Effector memory CD4-positive, alpha-beta T cell (primary cell): ENCODE measurements at regions not wholly inside any gene's neighbourhood (a gene's known extent, or its start where the extent isn't known, plus 50 kb on each side); places are given as distances from the start of the nearest gene placed in this dataset.

ENCODE experiments used
- DNase-seq, 3 donors: peaks; one replicate each; pipeline ENCODE4 v3.0.0-alpha.2; 2020
- H3K27ac ChIP-seq: 2 replicates; pipeline ENCODE4 v1.7.0; 2013; ENCODE audit warnings: mild to moderate bottlenecking, low read length, moderate library complexity; ENCODE audit not compliant: insufficient read depth, poor library complexity, severe bottlenecking
- H3K27me3 ChIP-seq: replicated peaks from 2 replicates; pipeline ENCODE4 v1.7.0; 2013; ENCODE audit warnings: mild to moderate bottlenecking, low read length; ENCODE audit not compliant: insufficient read depth, control insufficient read depth, poor library complexity, severe bottlenecking
- H3K36me3 ChIP-seq: 2 replicates; pipeline ENCODE4 v1.7.0; 2013; ENCODE audit warnings: mild to moderate bottlenecking, low read length, moderate library complexity; ENCODE audit not compliant: control insufficient read depth, insufficient read depth
- H3K4me1 ChIP-seq: 2 replicates; pipeline ENCODE4 v1.7.0; 2013; ENCODE audit warnings: low read length, mild to moderate bottlenecking; ENCODE audit not compliant: control insufficient read depth, insufficient read depth, poor library complexity, severe bottlenecking
- H3K4me3 ChIP-seq: 2 replicates; pipeline ENCODE4 v1.7.0; 2013; ENCODE audit warnings: low read length, low read depth, mild to moderate bottlenecking; ENCODE audit not compliant: insufficient read depth, poor library complexity, severe bottlenecking
- H3K9me3 ChIP-seq: 2 replicates; pipeline ENCODE4 v1.7.0; 2013; ENCODE audit warnings: mild to moderate bottlenecking, low read length, moderate library complexity; ENCODE audit not compliant: control insufficient read depth

DNA sequence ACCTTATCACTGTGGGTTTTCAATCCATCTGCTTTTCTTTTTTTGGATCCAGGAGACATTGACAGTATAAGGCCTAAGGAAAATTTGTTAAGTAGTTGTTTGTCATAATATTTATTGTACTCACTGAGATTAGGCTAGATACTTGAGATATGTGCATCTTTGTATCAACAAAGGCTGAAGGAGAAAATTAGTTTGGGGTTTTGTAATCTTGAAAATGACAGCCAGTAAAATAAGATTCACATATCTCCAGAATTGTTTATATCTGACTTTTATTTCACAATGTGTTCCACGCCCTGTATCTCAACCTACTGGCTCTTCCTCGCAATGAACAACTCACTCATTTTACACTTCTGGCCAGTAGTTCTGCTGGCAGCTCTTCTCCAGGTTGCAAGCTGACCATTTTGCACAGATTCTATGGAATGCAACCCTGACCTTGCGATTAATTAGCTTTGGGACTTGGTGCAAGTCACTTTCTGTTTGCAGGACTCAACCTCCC is 132.7 kb downstream of the GATA3 start:
- H3K4me3 ChIP-seq, result no peak overlapping the region
- DNase-seq, result no peak
- no peak overlapping the region for H3K27ac ChIP-seq
- H3K9me3 ChIP-seq, result no peaks in the 10 kb centered on the region
- H3K27me3 ChIP-seq, result no peaks in the 10 kb centered on the region
- H3K4me1 ChIP-seq, result peaks cover 16% of the 10 kb centered on the region
- no peaks in the 10 kb centered on the region for H3K36me3 ChIP-seq

GRCh38 chr10:8189458-8189857 is 135.0 kb downstream of the GATA3 start:
- Histone ChIP-seq H3K27ac (no peak overlapping the region), H3K4me1 (no peaks in the 10 kb centered on the region), H3K9me3 (no peaks in the 10 kb centered on the region), H3K27me3 (no peaks in the 10 kb centered on the region), H3K4me3 (no peak overlapping the region), H3K36me3 (no peaks in the 10 kb centered on the region)
- no peak for DNase-seq

GRCh38 chr10:8192301-8192700 is 137.8 kb downstream of the GATA3 start:
- H3K36me3 ChIP-seq, result no peaks in the 10 kb centered on the region
- H3K27ac ChIP-seq, result no peak overlapping the region
- no peaks in the 10 kb centered on the region for H3K4me1 ChIP-seq
- no peaks in the 10 kb centered on the region for H3K9me3 ChIP-seq
- no peaks in the 10 kb centered on the region for H3K27me3 ChIP-seq
- no peak overlapping the region for H3K4me3 ChIP-seq
- no peak for DNase-seq

GRCh38 chr10:8193546-8193945 is 139.1 kb downstream of the GATA3 start:
- H3K9me3 ChIP-seq, result no peaks in the 10 kb centered on the region

GRCh38 chr10:8194050-8194449 is 139.6 kb downstream of the GATA3 start:
- no peak overlapping the region for H3K4me3 ChIP-seq
- H3K36me3 ChIP-seq, result no peaks in the 10 kb centered on the region
- no peaks in the 10 kb centered on the region for H3K4me1 ChIP-seq
- no peaks in the 10 kb centered on the region for H3K27me3 ChIP-seq
- H3K27ac ChIP-seq, result no peak overlapping the region
- no peak for DNase-seq
- H3K9me3 ChIP-seq, result no peaks in the 10 kb centered on the region

More at GRCh38 chr10:8193546-8193945, 139.1 kb downstream of the GATA3 start:
- no peaks in the 10 kb centered on the region for H3K36me3 ChIP-seq
- no peak overlapping the region for H3K4me3 ChIP-seq
- H3K27ac ChIP-seq, result no peak overlapping the region
- no peaks in the 10 kb centered on the region for H3K27me3 ChIP-seq
- DNase-seq, result no peak
- no peaks in the 10 kb centered on the region for H3K4me1 ChIP-seq

- no peak overlapping the region for H3K27ac ChIP-seq
- no peaks in the 10 kb centered on the region for H3K4me1 ChIP-seq
- DNase-seq, result no peak
- no peaks in the 10 kb centered on the region for H3K9me3 ChIP-seq
- no peaks in the 10 kb centered on the region for H3K27me3 ChIP-seq
- no peak overlapping the region for H3K4me3 ChIP-seq
- no peaks in the 10 kb centered on the region for H3K36me3 ChIP-seq
Observed at GRCh38 chr10:8206882-8207281, 152.4 kb downstream of the GATA3 start.

- Histone ChIP-seq H3K4me1 (peaks cover 4% of the 10 kb centered on the region), H3K36me3 (no peaks in the 10 kb centered on the region), H3K27ac (no peak overlapping the region), H3K4me3 (no peak overlapping the region), H3K27me3 (no peaks in the 10 kb centered on the region), H3K9me3 (no peaks in the 10 kb centered on the region)
- no peak for DNase-seq
Observed at GRCh38 chr10:8211631-8212030, 157.1 kb downstream of the GATA3 start.

GRCh38 chr10:8213735-8214134 is 159.2 kb downstream of the GATA3 start:
- peaks cover 6% of the 10 kb centered on the region for H3K4me1 ChIP-seq

DNA sequence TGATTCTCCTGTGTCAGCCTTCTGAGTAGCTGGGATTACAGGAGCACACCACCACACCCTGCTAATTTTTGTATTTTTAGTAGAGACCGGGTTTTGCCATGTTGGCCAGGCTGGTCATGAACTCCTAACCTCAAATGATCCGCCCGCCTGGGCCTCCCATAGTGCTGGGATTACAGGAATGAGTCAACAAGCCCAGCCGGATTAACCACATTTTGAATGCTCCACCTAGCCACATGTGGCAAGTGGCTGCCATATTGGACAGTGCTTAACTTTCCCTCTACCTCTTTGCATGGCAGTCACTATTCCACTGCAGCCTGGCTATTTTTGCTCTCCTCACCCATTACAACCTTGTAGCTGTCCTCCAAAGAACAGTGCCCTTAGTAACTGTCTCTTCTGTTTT is 160.1 kb downstream of the GATA3 start:
- Histone ChIP-seq H3K27me3 (no peaks in the 10 kb centered on the region), H3K9me3 (no peaks in the 10 kb centered on the region), H3K36me3 (no peaks in the 10 kb centered on the region), H3K27ac (no peak overlapping the region), H3K4me3 (no peak overlapping the region), H3K4me1 (peaks cover 6% of the 10 kb centered on the region)
- DNase-seq, result no peak

More at GRCh38 chr10:8213735-8214134, 159.2 kb downstream of the GATA3 start:
- Histone ChIP-seq H3K36me3 (no peaks in the 10 kb centered on the region), H3K4me3 (no peak overlapping the region), H3K27me3 (no peaks in the 10 kb centered on the region), H3K9me3 (no peaks in the 10 kb centered on the region), H3K27ac (no peak overlapping the region)
- DNase-seq, result no peak

GRCh38 chr10:8216893-8217292 is 162.4 kb downstream of the GATA3 start:
- Histone ChIP-seq H3K4me3 (no peak overlapping the region), H3K27me3 (no peaks in the 10 kb centered on the region), H3K36me3 (no peaks in the 10 kb centered on the region), H3K9me3 (no peaks in the 10 kb centered on the region), H3K27ac (no peak overlapping the region), H3K4me1 (peaks cover 6% of the 10 kb centered on the region)
- no peak for DNase-seq

DNA sequence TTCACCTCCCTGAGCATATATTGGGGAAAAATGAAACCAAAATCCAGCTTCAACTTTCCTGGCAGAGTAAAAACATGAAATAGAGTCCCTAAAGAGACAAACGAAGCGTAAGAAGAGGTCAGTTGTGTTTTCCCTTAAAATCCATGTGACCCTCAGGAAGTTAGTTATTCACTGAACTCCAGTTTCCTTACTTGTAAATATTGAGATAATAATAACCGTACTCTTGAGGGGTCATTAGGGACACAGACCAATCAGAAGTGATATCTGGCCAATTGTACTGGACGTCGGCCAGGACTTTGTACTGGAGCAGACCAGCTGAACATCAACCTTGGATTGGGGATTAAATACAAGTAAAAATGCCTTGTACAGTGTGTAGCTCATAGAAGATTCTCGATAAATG is 167.0 kb downstream of the GATA3 start:
- DNase-seq, result no peak
- Histone ChIP-seq H3K27ac (no peak overlapping the region), H3K27me3 (no peaks in the 10 kb centered on the region)

More for the DNA sequence above, 167.0 kb downstream of the GATA3 start:
- peaks cover 4% of the 10 kb centered on the region for H3K4me1 ChIP-seq
- no peaks in the 10 kb centered on the region for H3K36me3 ChIP-seq
- no peaks in the 10 kb centered on the region for H3K9me3 ChIP-seq
- no peak overlapping the region for H3K4me3 ChIP-seq
